Nephron progenitor cell (in vitro differentiated cells): ENCODE measurements at regions not wholly inside any gene's neighbourhood (a gene's known extent, or its start where the extent isn't known, plus 50 kb on each side); places are given as distances from the start of the nearest gene placed in this dataset.

ENCODE experiments used
- DNase-seq: peaks from one replicate; pipeline ENCODE4 v3.0.0; 2021
- H3K27ac Mint-ChIP-seq: 2 replicates; pipeline ENCODE4 v1.8.0; 2021; ENCODE audit warnings: mild to moderate bottlenecking, moderate library complexity, mixed read lengths
- H3K27me3 Mint-ChIP-seq: 2 replicates; pipeline ENCODE4 v1.8.0; 2021; ENCODE audit warnings: mild to moderate bottlenecking, low read depth, mixed read lengths; ENCODE audit not compliant: poor library complexity
- H3K36me3 Mint-ChIP-seq: 2 replicates; pipeline ENCODE4 v1.8.0; 2021; ENCODE audit warnings: low read depth, mixed read lengths
- H3K4me1 Mint-ChIP-seq: 2 replicates; pipeline ENCODE4 v1.8.0; 2021; ENCODE audit warnings: mixed read lengths
- H3K4me3 Mint-ChIP-seq: 2 replicates; pipeline ENCODE4 v1.8.0; 2021; ENCODE audit warnings: mild to moderate bottlenecking, moderate library complexity, mixed read lengths
- H3K9me3 Mint-ChIP-seq: 2 replicates; pipeline ENCODE4 v1.8.0; 2021; ENCODE audit warnings: mild to moderate bottlenecking, moderate library complexity, mixed read lengths
- CTCF ChIP-seq: fragments of 200-600 bp; sonication (generic); IDR thresholded peaks from 2 replicates; pipeline ENCODE4 v1.5.0; 2021; ENCODE audit warnings: antibody characterized with exemption

- peaks cover 10% of the 10 kb centered on the region for H3K4me1 Mint-ChIP-seq
- no peaks in the 10 kb centered on the region for H3K9me3 Mint-ChIP-seq
- no peak for TF ChIP-seq CTCF
- no peak overlapping the region for H3K4me3 Mint-ChIP-seq
- no peak overlapping the region for H3K27ac Mint-ChIP-seq
- no peaks in the 10 kb centered on the region for H3K27me3 Mint-ChIP-seq
- H3K36me3 Mint-ChIP-seq: no peaks in the 10 kb centered on the region
- DNase-seq: no peak
Observed at GRCh38 chr2:129791712-129792111, 187.8 kb upstream of the RAB6C start.

- H3K36me3 Mint-ChIP-seq: no peaks in the 10 kb centered on the region
- H3K4me3 Mint-ChIP-seq: no peak overlapping the region
- TF ChIP-seq CTCF: no peak
- no peaks in the 10 kb centered on the region for H3K9me3 Mint-ChIP-seq
- H3K27ac Mint-ChIP-seq: no peak overlapping the region
- no peak for DNase-seq
- H3K4me1 Mint-ChIP-seq: peaks cover 22% of the 10 kb centered on the region
- H3K27me3 Mint-ChIP-seq: peaks cover 3% of the 10 kb centered on the region
Observed at GRCh38 chr2:129793431-129793902, 186.0 kb upstream of the RAB6C start.

- peaks cover 3% of the 10 kb centered on the region for H3K27me3 Mint-ChIP-seq
- no peaks in the 10 kb centered on the region for H3K36me3 Mint-ChIP-seq
- no peaks in the 10 kb centered on the region for H3K9me3 Mint-ChIP-seq
- TF ChIP-seq CTCF: no peak
- no peak overlapping the region for H3K4me3 Mint-ChIP-seq
- no peak overlapping the region for H3K27ac Mint-ChIP-seq
- DNase-seq: no peak
- H3K4me1 Mint-ChIP-seq: peaks cover 24% of the 10 kb centered on the region
Observed at GRCh38 chr2:129794116-129794515, 185.3 kb upstream of the RAB6C start.

GRCh38 chr2:129794540-129794939, 184.9 kb upstream of the RAB6C start:
- no peaks in the 10 kb centered on the region for H3K36me3 Mint-ChIP-seq

GRCh38 chr2:129796225-129796624, 183.2 kb upstream of the RAB6C start:
- no peak overlapping the region for H3K4me3 Mint-ChIP-seq
- no peak overlapping the region for H3K27ac Mint-ChIP-seq
- H3K9me3 Mint-ChIP-seq: no peaks in the 10 kb centered on the region
- H3K4me1 Mint-ChIP-seq: peaks cover 24% of the 10 kb centered on the region
- no peak for DNase-seq
- no peak for TF ChIP-seq CTCF
- peaks cover 3% of the 10 kb centered on the region for H3K27me3 Mint-ChIP-seq
- H3K36me3 Mint-ChIP-seq: no peaks in the 10 kb centered on the region

More at GRCh38 chr2:129794540-129794939, 184.9 kb upstream of the RAB6C start:
- no peak for TF ChIP-seq CTCF
- no peak for DNase-seq
- Mint-ChIP-seq H3K27me3 (peaks cover 3% of the 10 kb centered on the region), H3K9me3 (no peaks in the 10 kb centered on the region), H3K4me1 (peaks cover 24% of the 10 kb centered on the region), H3K4me3 (no peak overlapping the region), H3K27ac (peak overlapping the region; percentile 10)

GRCh38 chr2:129796801-129797488, 182.5 kb upstream of the RAB6C start:
- Mint-ChIP-seq H3K9me3 (no peaks in the 10 kb centered on the region), H3K4me3 (no peak overlapping the region), H3K27me3 (peaks cover 3% of the 10 kb centered on the region), H3K27ac (peak overlapping the region; percentile 70), H3K4me1 (peaks cover 24% of the 10 kb centered on the region), H3K36me3 (no peaks in the 10 kb centered on the region)
- TF ChIP-seq CTCF: no peak
- DNase-seq: no peak
